Keratinocyte (primary cell): ENCODE measurements at regions not wholly inside any gene's neighbourhood (a gene's known extent, or its start where the extent isn't known, plus 50 kb on each side); places are given as distances from the start of the nearest gene placed in this dataset.

ENCODE experiments used
- DNase-seq: peaks from one replicate; pipeline ENCODE4 v3.0.0-alpha.2; 2011; ENCODE audit warnings: low read depth, missing footprints, low spot score
- FAIRE-seq: peaks from 2 replicates; lab custom pipeline; 2011; peaks lifted over from hg19 to GRCh38; lab: Jason Lieb, UNC
- H2AFZ ChIP-seq: 2 replicates; pipeline ENCODE4 v1.6.0; 2012; ENCODE audit warnings: low read length, control low read depth, inconsistent platforms; ENCODE audit not compliant: control insufficient read depth
- H3K27ac ChIP-seq: 2 replicates; pipeline ENCODE4 v1.5.1; 2011; ENCODE audit warnings: low read length; ENCODE audit not compliant: control insufficient read depth, insufficient read depth
- H3K27me3 ChIP-seq: 3 replicates; pipeline ENCODE4 v1.6.0; 2011; ENCODE audit warnings: low read length; ENCODE audit not compliant: control insufficient read depth, insufficient read depth; ENCODE audit errors: extremely low read depth
- H3K36me3 ChIP-seq, 2 experiments: 2 replicates in 1 of 2; 3 replicates in 1 of 2; pipeline ENCODE4 v1.5.1; 2011; ENCODE audit warnings: low read length in 2 of 2, mild to moderate bottlenecking in 1 of 2; ENCODE audit not compliant: control insufficient read depth in 2 of 2, insufficient read depth in 2 of 2; ENCODE audit errors: extremely low read depth in 1 of 2
- H3K4me1 ChIP-seq: 3 replicates; pipeline ENCODE4 v1.5.1; 2011; ENCODE audit warnings: low read length; ENCODE audit not compliant: control insufficient read depth, insufficient read depth; ENCODE audit errors: extremely low read depth
- H3K4me2 ChIP-seq: 3 replicates; pipeline ENCODE4 v1.6.0; 2011; ENCODE audit warnings: low read depth, low read length; ENCODE audit not compliant: control insufficient read depth, insufficient read depth; ENCODE audit errors: extremely low read depth
- H3K4me3 ChIP-seq, 3 experiments: fragments of 200-600 bp in 1 of 3; sonication (generic) in 1 of 3; 2 replicates in 2 of 3; 3 replicates in 1 of 3; pipeline ENCODE4 v1.5.1; 2011 to 2016; ENCODE audit warnings: low read length in 3 of 3, mild to moderate bottlenecking in 3 of 3, control low read depth in 2 of 3, inconsistent platforms in 1 of 3, low read depth in 1 of 3, mixed read lengths in 1 of 3, mixed run types in 1 of 3, moderate library complexity in 1 of 3; ENCODE audit not compliant: control insufficient read depth in 2 of 3, insufficient read depth in 2 of 3; ENCODE audit errors: extremely low read depth in 1 of 3
- H3K79me2 ChIP-seq: 2 replicates; pipeline ENCODE4 v1.6.0; 2012; ENCODE audit warnings: low read length; ENCODE audit not compliant: control insufficient read depth, insufficient read depth
- H3K9ac ChIP-seq: 3 replicates; pipeline ENCODE4 v1.6.0; 2011; ENCODE audit warnings: low read length; ENCODE audit not compliant: control insufficient read depth, insufficient read depth; ENCODE audit errors: extremely low read depth
- H3K9me1 ChIP-seq: 3 replicates; pipeline ENCODE4 v1.6.0; 2011; ENCODE audit warnings: low read length; ENCODE audit not compliant: control insufficient read depth, insufficient read depth; ENCODE audit errors: extremely low read depth
- H3K9me3 ChIP-seq: 2 replicates; pipeline ENCODE4 v1.5.1; 2012; ENCODE audit warnings: low read depth, low read length; ENCODE audit not compliant: control insufficient read depth
- H4K20me1 ChIP-seq: 3 replicates; pipeline ENCODE4 v1.6.0; 2011; ENCODE audit warnings: low read length; ENCODE audit not compliant: control insufficient read depth, insufficient read depth; ENCODE audit errors: extremely low read depth
- EZH2 ChIP-seq: IDR thresholded peaks from one replicate; pipeline ENCODE4 v1.6.1; 2012; ENCODE audit warnings: inconsistent platforms, mild to moderate bottlenecking, low read length, moderate library complexity
- dilution Hi-C: fragments of 300-500 bp; cut with MboI; formaldehyde crosslinking; loops from one replicate; pipeline ENCODE4 v1.7.0; 2020; ENCODE audit warnings: low sequenced_read_pairs; ENCODE audit not compliant: extremely low pct_ligation_motif_present
- TF ChIP-seq, protein P1 (sequence below), 3 experiments: IDR thresholded peaks in 1 of 3; conservative IDR thresholded peaks in 1 of 3; optimal IDR thresholded peaks in 1 of 3; 2 replicates in 2 of 3; 3 replicates in 1 of 3; pipeline versions ENCODE3 to v1.5.1; 2011; ENCODE audit warnings: low read length in 3 of 3, mild to moderate bottlenecking in 3 of 3, moderate library complexity in 2 of 3, control low read depth in 1 of 3, inconsistent platforms in 1 of 3; ENCODE audit not compliant: insufficient read depth in 2 of 3; ENCODE audit errors: extremely low read depth in 1 of 3

DNA sequence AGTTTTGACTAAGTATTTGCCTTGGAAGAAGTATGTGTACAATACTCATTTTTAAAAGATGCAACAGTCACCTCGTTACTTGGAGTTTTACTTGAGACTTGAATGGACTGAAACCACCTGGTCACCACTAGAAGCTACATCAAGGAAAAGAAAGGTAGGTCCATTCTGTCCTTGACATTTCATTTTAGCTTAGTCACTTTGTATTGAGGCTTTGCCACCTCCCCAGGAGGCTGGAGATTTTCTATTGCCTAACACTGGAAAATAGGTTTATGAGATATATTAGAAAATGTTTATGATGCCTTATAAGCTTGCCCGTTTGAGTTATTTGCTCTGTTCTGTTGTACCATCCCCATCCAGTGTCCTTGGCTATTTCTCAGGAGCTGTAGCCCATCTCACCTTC, 107.9 kb upstream of the ETAA1 start:
- TF ChIP-seq EZH2 = no peak
- TF ChIP-seq, protein P1, sequence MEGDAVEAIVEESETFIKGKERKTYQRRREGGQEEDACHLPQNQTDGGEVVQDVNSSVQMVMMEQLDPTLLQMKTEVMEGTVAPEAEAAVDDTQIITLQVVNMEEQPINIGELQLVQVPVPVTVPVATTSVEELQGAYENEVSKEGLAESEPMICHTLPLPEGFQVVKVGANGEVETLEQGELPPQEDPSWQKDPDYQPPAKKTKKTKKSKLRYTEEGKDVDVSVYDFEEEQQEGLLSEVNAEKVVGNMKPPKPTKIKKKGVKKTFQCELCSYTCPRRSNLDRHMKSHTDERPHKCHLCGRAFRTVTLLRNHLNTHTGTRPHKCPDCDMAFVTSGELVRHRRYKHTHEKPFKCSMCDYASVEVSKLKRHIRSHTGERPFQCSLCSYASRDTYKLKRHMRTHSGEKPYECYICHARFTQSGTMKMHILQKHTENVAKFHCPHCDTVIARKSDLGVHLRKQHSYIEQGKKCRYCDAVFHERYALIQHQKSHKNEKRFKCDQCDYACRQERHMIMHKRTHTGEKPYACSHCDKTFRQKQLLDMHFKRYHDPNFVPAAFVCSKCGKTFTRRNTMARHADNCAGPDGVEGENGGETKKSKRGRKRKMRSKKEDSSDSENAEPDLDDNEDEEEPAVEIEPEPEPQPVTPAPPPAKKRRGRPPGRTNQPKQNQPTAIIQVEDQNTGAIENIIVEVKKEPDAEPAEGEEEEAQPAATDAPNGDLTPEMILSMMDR (optimal IDR thresholded peaks at IDR 0.05 in 1 of 3, IDR thresholded peaks at IDR 0.05 in 1 of 3, conservative IDR thresholded peaks at IDR 0.05 in 1 of 3; ENCODE audit: extremely low read depth in 1 of 3, insufficient read depth in 2 of 3, low read length in 3 of 3) = no peak
- Histone ChIP-seq H3K79me2 (no peaks in the 10 kb centered on the region), H3K4me3 (no peak overlapping the region), H3K9ac (peak overlapping the region; percentile 41), H3K27ac (peak overlapping the region; percentile 98), H2AFZ (peak overlapping the region; percentile 48), H3K4me1 (peaks cover 24% of the 10 kb centered on the region), H3K9me1 (no peaks in the 10 kb centered on the region), H3K36me3 (no peaks in the 10 kb centered on the region), H3K27me3 (no peaks in the 10 kb centered on the region), H3K9me3 (no peaks in the 10 kb centered on the region), H3K4me2 (peak overlapping the region; percentile 39), H4K20me1 (no peaks in the 10 kb centered on the region)
- DNase-seq (no peak), FAIRE-seq (peak; percentile 63)
- dilution Hi-C loops = no loop called here

DNA sequence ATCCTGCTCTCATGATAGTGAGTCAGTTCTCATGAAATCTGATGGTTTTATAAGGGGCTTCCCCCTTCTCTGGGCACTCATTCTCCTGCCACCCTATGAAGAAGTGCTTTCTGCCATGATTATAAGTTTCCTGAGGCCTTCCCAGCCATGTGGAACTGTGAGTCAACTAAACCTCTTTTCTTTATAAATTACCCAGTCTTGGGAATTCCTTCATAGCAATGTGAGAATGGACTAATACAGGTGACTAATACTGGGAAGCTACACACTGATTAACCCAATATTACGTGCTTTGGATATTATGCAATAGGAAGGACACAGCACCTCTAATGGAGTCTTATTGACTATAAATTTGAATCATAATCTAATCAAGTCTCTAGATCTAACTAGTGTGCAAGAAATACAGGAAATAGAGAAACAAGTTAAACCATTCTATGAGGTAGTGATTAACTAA, 107.2 kb upstream of the ETAA1 start:
- Histone ChIP-seq H3K4me3 (peak overlapping the region in 1 of 3 experiments; percentile 1), H3K27me3 (no peaks in the 10 kb centered on the region), H3K9me1 (no peaks in the 10 kb centered on the region), H4K20me1 (no peaks in the 10 kb centered on the region), H3K4me2 (peak overlapping the region; percentile 83), H3K27ac (peak overlapping the region; percentile 98), H3K9ac (peak overlapping the region; percentile 41), H3K9me3 (no peaks in the 10 kb centered on the region), H2AFZ (peak overlapping the region; percentile 29), H3K79me2 (no peaks in the 10 kb centered on the region), H3K4me1 (peaks cover 24% of the 10 kb centered on the region), H3K36me3 (no peaks in the 10 kb centered on the region)
- TF ChIP-seq, protein P1 (optimal IDR thresholded peaks at IDR 0.05 in 1 of 3, IDR thresholded peaks at IDR 0.05 in 1 of 3, conservative IDR thresholded peaks at IDR 0.05 in 1 of 3; ENCODE audit: extremely low read depth in 1 of 3, insufficient read depth in 2 of 3, low read length in 3 of 3) = no peak
- TF ChIP-seq EZH2 = no peak
- dilution Hi-C loops = no loop called here
- peak; percentile 87 for DNase-seq
- FAIRE-seq = peak; percentile 29
